CD14-positive monocyte (primary cell): ENCODE measurements at regions not wholly inside any gene's neighbourhood (a gene's known extent, or its start where the extent isn't known, plus 50 kb on each side); places are given as distances from the start of the nearest gene placed in this dataset.
A peak's percentile ranks its signal among the peaks of the same experiment; 100 is the strongest.

Experiments used
- DNase-seq, 3 donors: peaks; one replicate each; pipeline ENCODE4 v3.0.0-alpha.2; 2011 to 2022
- H2AFZ ChIP-seq: 2 replicates; pipeline ENCODE4 v1.6.0; 2012; ENCODE audit warnings: mild to moderate bottlenecking, low read depth, low read length, inconsistent platforms; ENCODE audit not compliant: insufficient read depth, poor library complexity, severe bottlenecking
- H3K27ac ChIP-seq, 2 donors: 1 replicate in 1 of 2; 2 replicates in 1 of 2; pipeline ENCODE4 v1.5.1; 2012 to 2013; ENCODE audit warnings: low read length in 2 of 2, control low read depth in 1 of 2, inconsistent platforms in 1 of 2, low read depth in 1 of 2, mild to moderate bottlenecking in 1 of 2
- H3K27me3 ChIP-seq, 2 donors: one replicate each; pipeline versions ENCODE4 v1.6.0 to v1.6.1; 2011 to 2013; ENCODE audit warnings: low read length in 2 of 2; ENCODE audit not compliant: control insufficient read depth in 2 of 2, insufficient read depth in 2 of 2
- H3K36me3 ChIP-seq, 2 donors: replicated peaks in 1 of 2; 1 replicate in 1 of 2; 2 replicates in 1 of 2; pipeline versions ENCODE4 v1.5.1 to v1.6.1; 2012 to 2013; ENCODE audit warnings: low read length in 2 of 2, control low read depth in 1 of 2, inconsistent platforms in 1 of 2, mild to moderate bottlenecking in 1 of 2; ENCODE audit not compliant: insufficient read depth in 2 of 2, control insufficient read depth in 1 of 2
- H3K4me1 ChIP-seq, 2 donors: 1 replicate in 1 of 2; 2 replicates in 1 of 2; pipeline versions ENCODE4 v1.5.1 to v1.6.1; 2012 to 2013; ENCODE audit warnings: low read length in 2 of 2, control low read depth in 1 of 2, inconsistent platforms in 1 of 2, mild to moderate bottlenecking in 1 of 2, moderate library complexity in 1 of 2; ENCODE audit not compliant: insufficient read depth in 2 of 2, control insufficient read depth in 1 of 2
- H3K4me2 ChIP-seq: replicated peaks from 2 replicates; pipeline ENCODE3; 2012; ENCODE audit warnings: low read length, moderate library complexity, mild to moderate bottlenecking; ENCODE audit not compliant: poor library complexity, severe bottlenecking; ENCODE audit errors: extremely low read depth
- H3K4me3 ChIP-seq, 3 experiments: fragments of 200-600 bp in 1 of 3; sonication (generic) in 1 of 3; replicated peaks in 1 of 3; 1 replicate in 2 of 3; 2 replicates in 1 of 3; pipeline ENCODE4 v1.5.1; 2011 to 2013; ENCODE audit warnings: low read length in 3 of 3, mild to moderate bottlenecking in 3 of 3, control low read depth in 2 of 3, low read depth in 2 of 3, inconsistent platforms in 1 of 3, moderate library complexity in 1 of 3
- H3K79me2 ChIP-seq: 2 replicates; pipeline ENCODE4 v1.6.0; 2012; ENCODE audit warnings: mild to moderate bottlenecking, control low read depth, inconsistent platforms, low read length, moderate library complexity; ENCODE audit not compliant: insufficient read depth
- H3K9ac ChIP-seq: 2 replicates; pipeline ENCODE4 v1.6.0; 2017; ENCODE audit warnings: low read length, mild to moderate bottlenecking; ENCODE audit not compliant: insufficient read depth, poor library complexity, severe bottlenecking
- H3K9me3 ChIP-seq, 2 donors: replicated peaks in 1 of 2; 1 replicate in 1 of 2; 2 replicates in 1 of 2; pipeline versions ENCODE4 v1.5.1 to v1.6.1; 2012 to 2013; ENCODE audit warnings: low read length in 2 of 2, control low read depth in 1 of 2; ENCODE audit not compliant: control insufficient read depth in 1 of 2, insufficient read depth in 1 of 2
- H4K20me1 ChIP-seq: 2 replicates; pipeline ENCODE4 v1.6.0; 2012; ENCODE audit warnings: mild to moderate bottlenecking, low read length, control low read depth, moderate library complexity; ENCODE audit not compliant: insufficient read depth
- H3K27ac Mint-ChIP-seq, 7 donors: one replicate each; pipeline ENCODE4 v1.8.0; 2020; ENCODE audit warnings: mild to moderate bottlenecking in 7 of 7, mixed read lengths in 7 of 7, moderate library complexity in 6 of 7, inconsistent platforms in 2 of 7
- H3K27me3 Mint-ChIP-seq, 3 donors: one replicate each; pipeline ENCODE4 v1.8.0; 2021 to 2022; ENCODE audit warnings: low read depth in 3 of 3, mild to moderate bottlenecking in 3 of 3, mixed read lengths in 3 of 3, moderate library complexity in 3 of 3, inconsistent platforms in 1 of 3
- H3K36me3 Mint-ChIP-seq, 2 donors: one replicate each; pipeline ENCODE4 v1.8.0; 2020; ENCODE audit warnings: mixed read lengths in 2 of 2, inconsistent platforms in 1 of 2, mild to moderate bottlenecking in 1 of 2
- H3K4me1 Mint-ChIP-seq: one replicate; pipeline ENCODE4 v1.8.0; 2020; ENCODE audit warnings: mild to moderate bottlenecking, mixed read lengths
- H3K4me3 Mint-ChIP-seq, 2 donors: one replicate each; pipeline ENCODE4 v1.8.0; 2020; ENCODE audit warnings: mild to moderate bottlenecking in 2 of 2, mixed read lengths in 2 of 2, moderate library complexity in 1 of 2
- H3K9me3 Mint-ChIP-seq, 7 donors: one replicate each; pipeline ENCODE4 v1.8.0; 2020 to 2022; ENCODE audit warnings: mixed read lengths in 7 of 7, mild to moderate bottlenecking in 6 of 7, moderate library complexity in 6 of 7, inconsistent platforms in 2 of 7
- CTCF ChIP-seq: fragments of 200-600 bp; IDR thresholded peaks from one replicate; pipeline ENCODE4 v1.8.0; 2022; ENCODE audit warnings: antibody characterized with exemption, mild to moderate bottlenecking
- WGBS: methylation state at CpG from one replicate; pipeline ENCODE4 v1.1.5; 2013; ENCODE audit warnings: missing lambda C conversion rate; ENCODE audit not compliant: insufficient coverage; 5-methylcytosine and 5-hydroxymethylcytosine counted together
- intact Hi-C, 2 donors: fragments of 100-400 bp; cut with micrococcal nuclease; formaldehyde crosslinking; loops; one replicate each; pipeline versions ENCODE4 v1.15.0 to v1.15.1; 2023

GRCh38 chr2:205889114-205889513 is 196.9 kb downstream of the INO80D start:
- no peak for DNase-seq
- H3K27ac Mint-ChIP-seq, result peak overlapping the region in 1 of 7 donors; percentile 72
- H3K4me3 ChIP-seq, result no peak overlapping the region
- H3K27ac ChIP-seq, result no peak overlapping the region
- WGBS, result 90% methylated on average over 1 of the region's 3 CpGs
- peak overlapping the region in 1 of 2 donors; percentile 37 for H3K4me3 Mint-ChIP-seq
- no peak overlapping the region for H3K4me2 ChIP-seq
- H4K20me1 ChIP-seq, result no peaks in the 10 kb centered on the region
- H3K9me3 ChIP-seq, result no peaks in the 10 kb centered on the region
- intact Hi-C loops, result loop anchor here in 1 of 2 donors (5.0 kb wide), 1 partner anchor 117 kb away; no protein-coding TSS in a partner anchor
- no peaks in the 10 kb centered on the region for H3K36me3 Mint-ChIP-seq
- no peaks in the 10 kb centered on the region for H3K79me2 ChIP-seq
- no peaks in the 10 kb centered on the region for H3K4me1 ChIP-seq
- no peak for TF ChIP-seq CTCF
- no peak overlapping the region for H2AFZ ChIP-seq
- peaks cover 3% of the 10 kb centered on the region for H3K4me1 Mint-ChIP-seq
- H3K9ac ChIP-seq, result no peak overlapping the region
- no peaks in the 10 kb centered on the region for H3K9me3 Mint-ChIP-seq
- peaks cover 2 to 5% (median 3%) of the 10 kb centered on the region in 3 donors for H3K27me3 Mint-ChIP-seq
- no peaks in the 10 kb centered on the region for H3K36me3 ChIP-seq
- H3K27me3 ChIP-seq, result no peaks in the 10 kb centered on the region

- TF ChIP-seq CTCF, result no peak
- Histone ChIP-seq H3K4me2 (no peak overlapping the region), H3K4me3 (no peak overlapping the region), H3K27ac (no peak overlapping the region), H3K9me3 (no peaks in the 10 kb centered on the region), H3K36me3 (no peaks in the 10 kb centered on the region), H2AFZ (no peak overlapping the region), H4K20me1 (no peaks in the 10 kb centered on the region), H3K27me3 (no peaks in the 10 kb centered on the region), H3K4me1 (no peaks in the 10 kb centered on the region), H3K79me2 (no peaks in the 10 kb centered on the region), H3K9ac (no peak overlapping the region)
- Mint-ChIP-seq H3K4me3 (no peak overlapping the region), H3K27ac (no peak overlapping the region), H3K36me3 (no peaks in the 10 kb centered on the region), H3K9me3 (no peaks in the 10 kb centered on the region), H3K4me1 (peaks cover 3% of the 10 kb centered on the region), H3K27me3 (peaks cover 3 to 5% (median 3%) of the 10 kb centered on the region in 3 donors)
- no peak for DNase-seq
- intact Hi-C loops, result loop anchor here in 1 of 2 donors (5.0 kb wide), 1 partner anchor 115 kb away; no protein-coding TSS in a partner anchor
- WGBS, result no CpG with 5 or more reads among the region's 10 CpGs
Observed at GRCh38 chr2:205887637-205888036, 198.3 kb downstream of the INO80D start.
